CD4-positive, alpha-beta T cell treated with Interleukin-12 subunit alpha and Interleukin-12 subunit beta, for 1 hour (primary cell): ENCODE measurements at regions not wholly inside any gene's neighbourhood (a gene's known extent, or its start where the extent isn't known, plus 50 kb on each side); places are given as distances from the start of the nearest gene placed in this dataset.
"Not testable (repeated sequence)": the region's sequence is repeated elsewhere in the genome, so short reads cannot be mapped to it uniquely, and the experiment has no call there.

ENCODE experiments used
- DNase-seq: peaks from one replicate; pipeline ENCODE4 v3.0.0-alpha.2; 2020

GRCh38 chr1:143905214-143906179 lies 66.3 kb downstream of the FAM72C start:
- peak; percentile 21 for DNase-seq

- DNase-seq: peak; percentile 14
Measured at GRCh38 chr1:143904622-143904979, 67.2 kb downstream of the FAM72C start.

- not testable (repeated sequence) for DNase-seq
Measured at GRCh38 chr1:143903899-143904621, 67.7 kb downstream of the FAM72C start.

GRCh38 chr1:143896377-143896776 lies 75.4 kb downstream of the FAM72C start:
- DNase-seq: not testable (repeated sequence)

- peak; percentile 75 for DNase-seq
Measured at GRCh38 chr1:143884932-143885574, 86.7 kb downstream of the FAM72C start.

GRCh38 chr1:143884532-143884931 lies 87.3 kb downstream of the FAM72C start:
- DNase-seq: peak; percentile 66

GRCh38 chr1:143879757-143880536 lies 91.8 kb downstream of the FAM72C start:
- not testable (repeated sequence) for DNase-seq

- not testable (repeated sequence) for DNase-seq
Measured at GRCh38 chr1:143875947-143876346, 95.8 kb downstream of the FAM72C start.

GRCh38 chr1:143874625-143875024 lies 97.2 kb downstream of the FAM72C start:
- DNase-seq: not testable (repeated sequence)

GRCh38 chr1:143873650-143874049 lies 98.1 kb downstream of the FAM72C start:
- not testable (repeated sequence) for DNase-seq

GRCh38 chr1:143870388-143870787 lies 101.4 kb downstream of the FAM72C start:
- not testable (repeated sequence) for DNase-seq

- not testable (repeated sequence) for DNase-seq
Measured at GRCh38 chr1:143867590-143868220, 104.1 kb downstream of the FAM72C start.

GRCh38 chr1:143863901-143864520 lies 107.8 kb downstream of the FAM72C start:
- not testable (repeated sequence) for DNase-seq

GRCh38 chr1:143862722-143863121 lies 109.1 kb downstream of the FAM72C start:
- not testable (repeated sequence) for DNase-seq

- not testable (repeated sequence) for DNase-seq
Measured at GRCh38 chr1:143861306-143861705, 110.5 kb downstream of the FAM72C start.

GRCh38 chr1:143855867-143856266 lies 115.9 kb downstream of the FAM72C start:
- not testable (repeated sequence) for DNase-seq

GRCh38 chr1:143854069-143854468 lies 117.7 kb downstream of the FAM72C start:
- DNase-seq: not testable (repeated sequence)

GRCh38 chr1:143850637-143851036 lies 121.1 kb downstream of the FAM72C start:
- DNase-seq: not testable (repeated sequence)

GRCh38 chr1:143848859-143849258 lies 122.9 kb downstream of the FAM72C start:
- not testable (repeated sequence) for DNase-seq

GRCh38 chr1:143845193-143845592 lies 126.6 kb downstream of the FAM72C start:
- DNase-seq: not testable (repeated sequence)

GRCh38 chr1:143842058-143842457 lies 129.7 kb downstream of the FAM72C start:
- DNase-seq: not testable (repeated sequence)
